Astrocyte of the spinal cord (primary cell): ENCODE measurements at regions not wholly inside any gene's neighbourhood (a gene's known extent, or its start where the extent isn't known, plus 50 kb on each side); places are given as distances from the start of the nearest gene placed in this dataset.

Experiments used
- DNase-seq: peaks from one replicate; pipeline ENCODE4 v3.0.0; 2011; ENCODE audit warnings: low read depth, low spot score
- H3K4me3 ChIP-seq: 2 replicates; pipeline ENCODE4 v1.5.1; 2011; ENCODE audit warnings: low read depth, mild to moderate bottlenecking, low read length, moderate library complexity
- in situ Hi-C: cut with HindIII; loops from 2 replicates; pipeline ENCODE4 v1.10.0; 2017; ENCODE audit warnings: low sequenced_read_pairs
- TF ChIP-seq, protein P1 (sequence below): IDR thresholded peaks from 2 replicates; pipeline ENCODE4 v1.5.1; 2012; ENCODE audit warnings: low read depth, mild to moderate bottlenecking, low read length, inconsistent platforms

DNA sequence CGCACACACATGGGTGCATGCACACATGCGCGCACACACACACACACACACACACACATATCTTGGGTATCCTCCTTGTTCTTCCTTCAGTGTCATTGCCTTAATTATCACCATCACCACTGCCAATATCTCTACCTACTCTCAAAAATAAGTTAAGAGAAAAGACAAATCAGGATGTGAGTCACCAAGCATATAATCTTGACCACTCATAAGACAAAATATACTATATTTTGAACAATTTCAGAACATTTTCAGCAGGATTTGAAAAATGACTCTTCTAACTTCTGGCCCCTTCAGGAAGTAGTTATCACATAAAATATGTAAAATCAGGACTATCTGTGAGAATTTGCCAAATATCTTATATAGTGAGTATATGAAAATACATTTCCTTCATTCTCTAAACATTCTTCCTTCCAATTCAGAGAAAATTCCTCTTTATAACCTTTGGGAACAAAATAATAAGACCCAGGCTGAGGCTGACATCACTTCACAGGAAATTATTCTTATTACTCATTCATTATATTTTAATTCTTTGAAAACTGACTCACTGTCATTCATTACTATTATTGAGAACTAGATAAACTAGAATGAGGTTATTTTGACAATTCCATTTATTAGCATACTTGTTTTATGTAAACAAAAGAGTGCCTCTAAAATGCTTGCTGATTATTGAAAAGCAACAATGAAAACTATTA is 772.0 kb upstream of the ACO1 start:
- in situ Hi-C loops: no loop called here
- TF ChIP-seq, protein P1, sequence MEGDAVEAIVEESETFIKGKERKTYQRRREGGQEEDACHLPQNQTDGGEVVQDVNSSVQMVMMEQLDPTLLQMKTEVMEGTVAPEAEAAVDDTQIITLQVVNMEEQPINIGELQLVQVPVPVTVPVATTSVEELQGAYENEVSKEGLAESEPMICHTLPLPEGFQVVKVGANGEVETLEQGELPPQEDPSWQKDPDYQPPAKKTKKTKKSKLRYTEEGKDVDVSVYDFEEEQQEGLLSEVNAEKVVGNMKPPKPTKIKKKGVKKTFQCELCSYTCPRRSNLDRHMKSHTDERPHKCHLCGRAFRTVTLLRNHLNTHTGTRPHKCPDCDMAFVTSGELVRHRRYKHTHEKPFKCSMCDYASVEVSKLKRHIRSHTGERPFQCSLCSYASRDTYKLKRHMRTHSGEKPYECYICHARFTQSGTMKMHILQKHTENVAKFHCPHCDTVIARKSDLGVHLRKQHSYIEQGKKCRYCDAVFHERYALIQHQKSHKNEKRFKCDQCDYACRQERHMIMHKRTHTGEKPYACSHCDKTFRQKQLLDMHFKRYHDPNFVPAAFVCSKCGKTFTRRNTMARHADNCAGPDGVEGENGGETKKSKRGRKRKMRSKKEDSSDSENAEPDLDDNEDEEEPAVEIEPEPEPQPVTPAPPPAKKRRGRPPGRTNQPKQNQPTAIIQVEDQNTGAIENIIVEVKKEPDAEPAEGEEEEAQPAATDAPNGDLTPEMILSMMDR: no peak
- DNase-seq: peak; percentile 64
- no peak overlapping the region for H3K4me3 ChIP-seq

DNA sequence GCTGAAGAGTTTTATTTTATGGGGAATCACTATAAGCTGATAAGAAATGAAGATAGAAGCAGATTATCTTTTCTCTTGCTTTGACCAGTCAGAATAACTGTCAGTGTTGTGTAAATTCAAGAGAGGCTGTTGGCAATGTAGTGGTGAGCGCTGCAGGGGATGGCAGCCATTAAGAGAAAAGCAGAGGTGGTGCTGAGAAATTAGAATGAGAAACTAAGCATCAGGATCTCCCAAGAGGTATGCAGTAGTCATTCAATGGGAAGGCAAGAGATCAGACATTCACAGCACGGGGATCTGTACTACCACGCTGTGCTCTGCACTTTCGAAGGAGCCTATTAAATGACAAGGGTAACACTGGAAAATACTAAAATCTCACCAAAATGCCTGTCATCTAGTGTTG is 768.5 kb upstream of the ACO1 start:
- H3K4me3 ChIP-seq: no peak overlapping the region
- TF ChIP-seq, protein P1: no peak
- no peak for DNase-seq
- in situ Hi-C loops: no loop called here

DNA sequence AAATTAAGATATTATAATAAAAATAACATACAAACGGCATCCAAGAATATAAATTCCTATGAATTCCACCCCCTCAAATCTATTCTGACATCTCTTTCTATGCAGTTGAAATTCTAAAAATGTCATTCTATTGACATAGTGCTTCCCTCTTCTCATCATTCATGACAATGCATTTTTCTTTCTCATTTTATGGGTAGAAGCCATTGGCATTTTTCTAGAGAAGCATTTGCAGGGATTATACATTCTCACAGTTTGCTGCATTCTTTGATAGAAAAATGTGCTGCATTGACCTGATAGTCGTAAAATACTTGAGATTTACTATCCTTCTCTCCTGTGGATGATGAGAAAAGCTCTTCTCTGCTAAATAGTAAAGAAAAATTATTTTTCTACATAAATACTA is 760.9 kb upstream of the ACO1 start:
- no peak for DNase-seq
- in situ Hi-C loops: no loop called here
- no peak overlapping the region for H3K4me3 ChIP-seq
- TF ChIP-seq, protein P1: no peak

DNA sequence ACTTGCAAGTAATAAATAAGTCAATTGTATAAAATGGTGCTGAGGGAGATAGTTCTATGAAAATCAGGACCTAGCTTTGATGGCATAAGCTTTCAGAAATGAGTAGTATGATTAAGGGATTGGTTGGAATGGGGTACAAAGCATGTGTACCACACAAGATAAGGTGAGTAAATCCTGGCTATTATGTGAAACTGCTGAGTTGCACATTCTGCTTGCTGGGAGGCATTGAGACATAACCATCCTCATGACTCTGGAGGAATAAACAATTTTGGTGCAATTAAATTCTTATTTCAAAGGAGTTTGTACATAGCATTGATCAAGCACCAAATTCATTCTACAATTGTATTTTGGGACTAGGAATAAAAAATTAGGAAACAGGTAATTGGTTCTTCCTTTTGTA is 755.2 kb upstream of the ACO1 start:
- in situ Hi-C loops: no loop called here
- no peak for DNase-seq
- TF ChIP-seq, protein P1: no peak
- no peak overlapping the region for H3K4me3 ChIP-seq

DNA sequence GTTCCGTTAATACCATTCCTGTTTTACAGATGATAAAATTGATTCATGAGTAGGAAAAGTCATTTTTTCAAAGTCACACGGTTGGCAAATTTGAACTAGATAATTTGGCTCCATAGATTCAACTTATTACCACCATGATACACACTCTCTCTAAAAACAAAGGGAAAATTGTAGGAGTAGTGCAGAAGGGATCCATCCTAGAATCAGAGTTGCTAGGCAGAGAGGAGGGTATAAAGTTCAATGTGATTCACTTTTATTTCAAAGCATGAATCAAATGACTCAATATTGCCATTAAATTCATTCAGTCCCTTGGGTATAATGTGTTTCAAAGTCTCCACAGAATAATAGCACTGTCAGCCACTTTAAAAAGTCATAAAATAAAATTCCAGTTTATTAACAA is 747.2 kb upstream of the ACO1 start:
- DNase-seq: no peak
- in situ Hi-C loops: no loop called here
- TF ChIP-seq, protein P1: no peak
- no peak overlapping the region for H3K4me3 ChIP-seq

DNA sequence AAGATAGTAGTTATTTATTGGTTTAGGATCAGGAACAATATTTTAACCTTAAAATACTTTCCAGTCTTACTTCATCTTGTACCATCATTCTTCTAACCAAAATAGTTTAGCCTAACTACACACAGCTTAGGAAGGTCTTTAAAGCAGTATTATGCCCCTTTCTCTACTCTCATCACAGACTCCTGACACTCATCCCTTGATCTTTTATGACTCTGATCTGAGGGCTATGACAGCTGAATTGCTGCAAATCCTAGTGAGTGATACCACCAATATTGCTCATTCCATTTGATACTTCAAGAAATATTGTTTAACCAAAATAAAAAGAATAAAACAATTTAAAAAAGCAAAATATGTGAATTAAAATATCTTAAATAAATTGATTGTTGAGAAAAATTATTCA is 746.6 kb upstream of the ACO1 start:
- DNase-seq: no peak
- in situ Hi-C loops: no loop called here
- TF ChIP-seq, protein P1: no peak
- H3K4me3 ChIP-seq: no peak overlapping the region
